Hippocampal formation (tissue), 2 donors: ENCODE measurements at regions not wholly inside any gene's neighbourhood (a gene's known extent, or its start where the extent isn't known, plus 50 kb on each side); places are given as distances from the start of the nearest gene placed in this dataset.
"Not testable (repeated sequence)": the region's sequence is repeated elsewhere in the genome, so short reads cannot be mapped to it uniquely, and the experiment has no call there.

Experiments used
- DNase-seq, 2 donors: peaks; one replicate each; lab custom pipeline; 2025; lab: John Stamatoyannopoulos, UW

DNA sequence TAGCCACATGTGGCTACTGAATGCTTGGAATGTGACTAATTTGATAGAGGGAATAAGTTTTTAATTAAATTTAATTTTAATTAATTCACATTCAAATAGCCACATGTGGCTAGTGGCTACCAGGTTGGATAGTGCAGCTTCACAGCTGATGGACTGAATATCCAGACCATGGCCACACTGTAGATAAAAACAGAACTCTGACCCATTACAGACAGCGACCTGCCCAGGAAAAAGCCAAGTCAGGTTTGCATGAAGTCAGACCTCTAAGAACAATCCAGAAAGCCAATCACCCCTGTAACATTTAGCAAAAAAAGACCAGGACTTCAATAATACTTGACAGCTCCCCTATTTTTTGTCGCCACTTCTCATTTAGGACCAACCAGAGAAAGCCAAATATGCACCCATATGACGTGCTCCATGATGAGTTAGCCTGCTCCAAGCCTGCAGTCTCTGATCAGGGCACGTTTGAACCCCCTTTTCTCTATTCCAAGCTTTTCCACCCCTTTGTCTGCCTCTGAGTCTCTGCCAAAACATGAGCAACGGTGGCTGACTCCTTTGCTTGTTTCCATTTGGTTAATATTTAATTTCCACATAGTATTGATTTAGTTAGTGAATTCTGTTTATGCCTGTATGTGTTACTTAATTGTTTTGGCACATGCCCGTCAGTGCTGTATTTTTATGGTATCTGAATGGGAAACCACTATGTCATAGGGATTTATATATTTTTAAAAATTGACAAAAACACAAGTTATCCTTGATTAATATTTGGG, 636.3 kb downstream of the UTRN start:
- no peak for DNase-seq

DNA sequence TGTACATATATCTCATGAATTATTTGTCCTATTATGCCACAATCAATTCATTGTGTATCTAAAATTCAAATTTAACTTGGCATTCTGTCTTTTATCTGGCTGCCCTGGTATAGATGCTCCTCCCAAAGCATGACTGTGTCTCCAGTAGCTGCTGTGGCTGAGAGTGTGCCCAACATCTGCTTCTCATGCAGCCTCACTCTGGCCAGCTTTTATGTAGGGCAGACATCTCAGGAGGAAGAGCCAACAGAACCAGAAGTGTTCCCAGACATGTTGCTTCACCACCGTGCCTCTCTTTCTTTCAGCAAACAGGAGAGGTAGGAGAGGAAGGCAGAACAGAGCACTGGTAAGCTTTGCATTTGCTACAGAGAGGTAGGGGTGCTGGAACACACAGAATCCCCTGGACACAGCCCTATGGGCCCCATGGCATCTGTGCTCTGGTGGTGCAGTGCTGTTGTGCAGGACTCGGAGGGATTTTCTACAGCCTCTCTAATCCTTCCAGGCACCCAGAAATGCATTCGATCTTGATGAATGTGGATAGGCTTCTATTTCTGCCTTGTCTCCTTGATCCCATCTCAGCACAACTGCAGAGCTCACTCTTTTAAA, 637.1 kb downstream of the UTRN start:
- DNase-seq, result no peak

DNA sequence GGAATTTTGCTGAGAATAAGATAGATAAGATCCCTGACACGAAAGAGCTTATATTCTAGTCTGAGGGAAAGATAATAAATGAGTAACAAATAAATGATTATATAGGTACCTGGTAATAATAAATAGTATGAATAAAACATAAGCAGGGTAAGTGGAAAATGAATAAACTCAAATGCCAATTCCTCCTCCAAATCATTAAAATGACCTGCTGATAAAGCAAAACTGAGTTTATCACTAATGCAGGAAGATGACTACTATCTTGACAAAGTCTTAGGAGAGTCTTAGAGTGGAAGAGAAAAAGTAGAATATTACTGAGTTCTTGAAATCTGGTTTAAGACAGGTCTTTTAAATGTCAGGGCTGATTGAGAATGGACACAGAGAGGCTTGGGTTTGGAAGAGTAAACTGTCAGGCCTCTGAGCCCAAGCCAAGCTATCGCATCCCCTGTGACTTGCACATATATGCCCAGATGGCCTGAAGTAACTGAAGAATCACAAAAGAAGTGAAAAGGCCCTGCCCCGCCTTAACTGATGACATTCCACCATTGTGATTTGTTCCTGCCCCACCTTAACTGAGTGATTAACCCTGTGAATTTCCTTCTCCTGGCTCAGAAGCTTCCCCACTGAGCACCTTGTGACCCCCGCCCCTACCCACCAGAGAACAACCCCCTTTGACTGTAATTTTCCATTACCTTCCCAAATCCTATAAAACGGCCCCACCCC, 637.8 kb downstream of the UTRN start:
- DNase-seq, result not testable (repeated sequence)

GRCh38 chr6:144923491-144923787, 638.3 kb downstream of the UTRN start:
- not testable (repeated sequence) for DNase-seq

- no peak for DNase-seq
Measured at GRCh38 chr6:144928847-144929246, 643.7 kb downstream of the UTRN start.

GRCh38 chr6:144929262-144929661, 644.1 kb downstream of the UTRN start:
- no peak for DNase-seq

GRCh38 chr6:144931172-144932035, 646.3 kb downstream of the UTRN start:
- DNase-seq, result no peak

DNA sequence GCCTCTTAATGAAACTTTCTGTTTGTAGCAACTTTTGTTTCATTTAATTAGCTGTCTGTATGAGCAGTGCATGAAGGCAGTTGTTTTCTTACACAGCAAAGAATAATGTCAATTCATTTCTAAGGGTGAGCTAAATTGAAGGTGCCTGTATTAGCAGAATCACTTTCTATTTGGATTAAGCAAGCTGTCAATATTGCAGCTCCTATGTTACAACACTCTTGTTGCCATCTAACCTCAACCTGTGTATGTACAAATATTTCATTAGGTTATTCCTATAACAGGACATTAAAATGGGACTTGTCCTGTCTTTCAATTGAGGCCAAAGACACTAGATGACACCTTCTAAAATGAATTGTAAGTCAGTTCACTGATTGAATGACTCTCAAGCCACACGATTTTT, 647.5 kb downstream of the UTRN start:
- no peak for DNase-seq

- DNase-seq, result no peak
Measured at GRCh38 chr6:144935181-144935580, 650.0 kb downstream of the UTRN start.

GRCh38 chr6:144935661-144936060, 650.5 kb downstream of the UTRN start:
- DNase-seq, result no peak

DNA sequence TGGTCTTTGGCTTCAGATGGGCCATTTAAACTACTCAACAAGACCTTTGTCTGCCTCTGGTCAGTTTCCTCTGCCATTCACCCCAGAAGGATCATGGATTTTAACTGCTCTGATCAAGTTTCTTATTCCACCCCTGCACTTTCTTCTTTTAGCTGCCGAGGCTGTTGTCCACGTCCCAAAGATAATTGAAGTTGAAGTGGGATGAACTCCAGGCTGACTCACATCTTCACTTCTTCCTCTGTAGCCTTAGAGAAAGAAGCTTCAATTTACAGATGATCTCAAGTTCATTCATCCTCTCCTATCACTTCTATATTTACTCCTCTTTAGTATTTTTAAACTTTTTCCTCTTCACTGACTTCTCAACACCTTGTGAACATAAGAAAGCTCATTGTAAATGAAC, 651.6 kb downstream of the UTRN start:
- DNase-seq, result no peak

GRCh38 chr6:144939921-144940320, 654.8 kb downstream of the UTRN start:
- DNase-seq, result no peak

GRCh38 chr6:144944106-144944505, 659.0 kb downstream of the UTRN start:
- no peak for DNase-seq

DNA sequence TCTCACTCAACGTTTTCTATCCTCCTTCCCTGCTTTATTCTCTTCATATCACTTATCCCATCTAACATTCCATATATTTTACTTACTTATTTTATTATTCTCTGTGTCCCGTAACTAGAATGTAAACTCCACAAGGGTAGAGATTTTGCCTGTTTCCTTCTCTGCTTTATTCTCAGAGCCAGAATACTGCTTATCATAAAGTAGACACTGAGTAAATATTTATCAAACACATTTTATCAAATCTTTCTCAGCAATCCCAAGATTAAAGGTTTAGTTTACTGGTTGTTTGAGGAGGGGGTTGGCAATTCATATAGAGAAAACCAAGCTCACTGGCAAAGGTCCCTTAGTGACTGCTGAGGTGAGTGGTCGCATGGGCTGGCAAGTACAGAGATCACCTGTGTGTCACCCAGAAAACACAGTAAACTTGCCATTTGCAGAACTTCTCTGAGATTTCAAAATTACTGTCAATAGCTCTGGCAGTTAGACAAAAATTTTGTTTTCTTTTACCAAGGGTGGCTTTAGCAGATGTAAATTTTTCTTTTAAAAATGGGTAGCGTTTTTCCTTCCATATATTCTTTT, 662.4 kb downstream of the UTRN start:
- DNase-seq, result no peak

DNA sequence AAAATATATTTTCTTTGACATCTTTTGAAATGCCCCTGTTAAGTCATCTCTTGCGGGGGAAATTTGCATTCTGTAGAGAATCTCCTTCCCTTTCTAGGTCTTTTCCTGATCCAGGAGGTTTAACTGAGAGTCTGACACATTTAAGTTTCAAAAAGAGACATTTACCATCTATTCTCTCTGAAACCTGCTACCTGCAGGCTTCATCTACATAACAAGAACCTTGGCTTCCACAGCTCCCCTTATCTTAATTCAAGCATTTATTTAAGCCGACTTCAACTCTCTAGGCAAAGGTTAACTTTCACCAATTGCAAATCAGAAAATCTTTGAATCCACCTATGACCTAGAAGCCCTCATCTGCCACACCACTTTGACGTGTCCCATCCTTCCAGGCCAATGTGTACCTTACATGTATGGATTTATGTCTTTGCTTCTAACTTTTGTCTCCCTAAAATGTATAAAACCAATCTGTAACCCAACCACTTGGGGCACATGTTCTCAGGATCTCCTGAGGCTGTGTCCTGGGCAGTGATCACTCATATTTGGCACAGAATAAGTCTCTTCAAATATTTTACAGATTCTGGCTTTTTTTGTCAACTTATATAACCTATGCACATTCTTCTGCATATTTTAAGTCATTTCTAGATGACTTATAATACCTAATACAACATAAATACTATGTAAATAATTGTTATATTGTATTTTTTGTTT, 666.7 kb downstream of the UTRN start:
- DNase-seq, result no peak

- DNase-seq, result no peak
Measured at GRCh38 chr6:144952456-144953240, 667.5 kb downstream of the UTRN start.

DNA sequence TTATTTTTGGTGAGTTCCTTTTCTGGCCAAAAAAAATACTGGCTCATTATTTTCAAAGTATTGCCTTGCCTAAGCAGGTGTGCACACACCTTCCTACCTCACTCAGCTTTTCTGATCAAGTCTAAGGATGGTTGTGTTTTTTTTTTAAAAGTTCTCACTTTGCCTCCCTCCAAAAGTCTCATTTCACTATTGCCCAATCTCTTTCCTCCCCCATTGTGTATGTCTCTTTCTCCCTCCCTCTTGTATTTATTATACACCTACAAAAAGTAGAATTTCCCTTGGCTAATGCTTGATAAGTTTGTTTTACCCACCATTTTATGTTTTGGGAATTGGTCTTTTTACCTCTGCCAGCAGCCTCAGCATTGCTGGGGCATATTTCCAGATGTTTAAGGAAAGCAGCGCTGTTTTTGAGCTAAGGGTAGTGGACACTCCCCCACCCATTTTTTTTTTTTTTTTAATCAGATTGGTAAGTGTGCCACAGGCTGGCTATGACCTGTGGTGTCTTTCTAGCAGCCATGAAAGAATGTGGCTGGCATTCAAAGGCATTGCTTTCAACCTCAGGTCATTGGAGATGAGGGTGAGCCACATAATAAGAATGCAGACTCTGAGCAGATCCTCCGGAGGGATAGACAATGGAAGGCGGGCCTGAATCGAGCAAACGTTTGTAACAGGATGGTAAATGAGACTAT, 668.6 kb downstream of the UTRN start:
- no peak for DNase-seq

DNA sequence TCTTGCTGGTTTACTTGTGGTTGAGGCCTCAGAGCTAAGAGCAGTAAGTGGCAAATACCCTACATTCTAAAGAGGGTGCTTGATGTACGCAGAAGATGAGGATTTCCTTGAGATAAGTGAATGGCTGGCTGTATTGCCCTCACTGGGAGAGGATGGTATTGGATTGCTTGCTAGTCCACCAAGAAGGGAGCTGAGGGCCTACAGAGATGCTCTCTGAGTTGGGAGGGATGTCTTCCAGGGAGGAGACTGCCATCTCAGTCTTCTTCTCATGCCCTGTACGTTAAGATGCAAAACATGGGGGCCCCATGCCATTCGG, 669.1 kb downstream of the UTRN start:
- no peak for DNase-seq

DNA sequence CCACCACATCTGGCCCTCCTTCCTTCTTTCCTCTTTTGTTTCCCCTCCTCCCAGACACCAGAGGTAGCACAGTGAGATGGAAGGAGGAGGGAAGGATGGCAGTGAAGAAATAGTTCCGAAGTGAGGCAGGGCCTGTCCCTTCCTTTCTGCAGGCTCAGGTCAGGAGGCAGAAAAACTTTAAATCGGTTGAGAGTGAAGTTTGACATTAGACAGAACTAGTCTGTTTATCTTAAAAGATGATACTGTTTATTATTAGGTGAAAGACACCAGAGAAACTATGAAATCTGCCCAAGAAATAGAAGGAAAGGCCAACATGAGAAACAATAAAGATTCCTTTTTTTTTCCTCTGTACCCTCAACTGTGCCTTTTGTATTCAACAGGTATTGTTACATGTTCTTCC, 670.3 kb downstream of the UTRN start:
- DNase-seq, result no peak

DNA sequence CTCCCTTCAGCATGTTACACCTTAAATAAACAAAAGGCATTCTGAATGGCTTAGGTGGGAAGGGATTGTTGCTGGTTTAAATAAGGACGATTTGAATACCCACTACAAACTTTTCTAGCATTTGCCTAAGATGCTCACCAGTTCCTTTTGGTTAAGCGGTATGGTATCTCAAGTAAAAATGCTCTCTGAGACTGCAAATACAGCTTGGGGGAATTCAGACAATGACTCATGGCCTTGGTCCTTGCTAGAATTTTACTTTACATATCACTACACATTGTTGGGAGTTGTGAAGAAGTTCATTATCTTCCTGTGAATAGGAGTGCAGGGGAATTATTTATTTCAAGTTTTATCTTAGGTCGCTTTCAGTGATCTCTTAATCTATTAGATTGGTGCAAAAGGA, 670.7 kb downstream of the UTRN start:
- DNase-seq, result no peak
